ENCODE measurements at regions not wholly inside any gene's neighbourhood (a gene's known extent, or its start where the extent isn't known, plus 50 kb on each side); places are given as distances from the start of the nearest gene placed in this dataset.

- TF ChIP-seq CTCF (IDR thresholded peaks at IDR 0.05) = no peak
- Histone ChIP-seq H3K9me3 (no peaks in the 10 kb centered on the region), H3K4me1 (ENCODE audit: control insufficient read depth in 1 of 2, low read depth in 2 of 2) (no peaks in the 10 kb centered on the region), H3K4me3 (no peak overlapping the region), H3K36me3 (no peaks in the 10 kb centered on the region), H3K27ac (no peak overlapping the region), H3K27me3 (replicated peaks; ENCODE audit: insufficient read depth) (no peaks in the 10 kb centered on the region)
- DNase-seq (ENCODE audit: low spot score) (no peak), ATAC-seq (ENCODE audit: insufficient number of reproducible peaks, low FRiP score, low read depth) (no peak)
Measured at GRCh38 chr12:3989218-3989550, 116.0 kb upstream of the PARP11 start.

GRCh38 chr12:3988519-3989217 is 115.5 kb upstream of the PARP11 start:
- no peak for TF ChIP-seq CTCF (IDR thresholded peaks at IDR 0.05)
- H3K4me1 ChIP-seq (ENCODE audit: control insufficient read depth in 1 of 2, low read depth in 2 of 2) = no peaks in the 10 kb centered on the region

GRCh38 chr12:3987571-3987970 is 114.4 kb upstream of the PARP11 start:
- no peak overlapping the region for H3K27ac ChIP-seq
- H3K27me3 ChIP-seq (replicated peaks; ENCODE audit: insufficient read depth) = no peaks in the 10 kb centered on the region
- TF ChIP-seq CTCF (IDR thresholded peaks at IDR 0.05) = no peak
- ATAC-seq (ENCODE audit: insufficient number of reproducible peaks, low FRiP score, low read depth) = no peak
- H3K9me3 ChIP-seq = peaks cover 7% of the 10 kb centered on the region
- no peaks in the 10 kb centered on the region for H3K4me1 ChIP-seq (ENCODE audit: control insufficient read depth in 1 of 2, low read depth in 2 of 2)
- no peak for DNase-seq (ENCODE audit: low spot score)
- no peaks in the 10 kb centered on the region for H3K36me3 ChIP-seq
- H3K4me3 ChIP-seq = no peak overlapping the region

More at GRCh38 chr12:3988519-3989217, 115.5 kb upstream of the PARP11 start:
- ATAC-seq (ENCODE audit: insufficient number of reproducible peaks, low FRiP score, low read depth) (no peak), DNase-seq (ENCODE audit: low spot score) (no peak)
- Histone ChIP-seq H3K36me3 (no peaks in the 10 kb centered on the region), H3K27ac (no peak overlapping the region), H3K27me3 (replicated peaks; ENCODE audit: insufficient read depth) (no peaks in the 10 kb centered on the region), H3K4me3 (no peak overlapping the region), H3K9me3 (peaks cover 2% of the 10 kb centered on the region)

- DNase-seq (ENCODE audit: low spot score) (no peak), ATAC-seq (ENCODE audit: insufficient number of reproducible peaks, low FRiP score, low read depth) (no peak)
- H3K4me3 ChIP-seq = no peak overlapping the region
- H3K36me3 ChIP-seq = no peaks in the 10 kb centered on the region
- no peaks in the 10 kb centered on the region for H3K27me3 ChIP-seq (replicated peaks; ENCODE audit: insufficient read depth)
- peaks cover 7% of the 10 kb centered on the region for H3K9me3 ChIP-seq
- no peak overlapping the region for H3K27ac ChIP-seq
- no peaks in the 10 kb centered on the region for H3K4me1 ChIP-seq (ENCODE audit: control insufficient read depth in 1 of 2, low read depth in 2 of 2)
- no peak for TF ChIP-seq CTCF (IDR thresholded peaks at IDR 0.05)
Measured at GRCh38 chr12:3980504-3981272, 107.5 kb upstream of the PARP11 start.

GRCh38 chr12:3977621-3978020 is 104.4 kb upstream of the PARP11 start:
- DNase-seq (ENCODE audit: low spot score) (no peak), ATAC-seq (ENCODE audit: insufficient number of reproducible peaks, low FRiP score, low read depth) (no peak)
- no peaks in the 10 kb centered on the region for H3K4me1 ChIP-seq (ENCODE audit: control insufficient read depth in 1 of 2, low read depth in 2 of 2)
- H3K4me3 ChIP-seq = no peak overlapping the region
- H3K27me3 ChIP-seq (replicated peaks; ENCODE audit: insufficient read depth) = no peaks in the 10 kb centered on the region
- no peaks in the 10 kb centered on the region for H3K9me3 ChIP-seq
- TF ChIP-seq CTCF (IDR thresholded peaks at IDR 0.05) = no peak
- H3K36me3 ChIP-seq = no peaks in the 10 kb centered on the region
- H3K27ac ChIP-seq = no peak overlapping the region
